Cardiac septum (tissue), 1 donor: ENCODE measurements at regions not wholly inside any gene's neighbourhood (a gene's known extent, or its start where the extent isn't known, plus 50 kb on each side); places are given as distances from the start of the nearest gene placed in this dataset.

Source experiments
- DNase-seq: peaks from one replicate; pipeline ENCODE4 v3.0.0-alpha.2; 2020; ENCODE audit warnings: low spot score
- intact Hi-C: fragments of 100-400 bp; cut with DNase I; formaldehyde crosslinking; loops from one replicate; pipeline ENCODE4 v1.14.0; 2022
- donor health status: DM: no; HTN: no; CAD: no.

GRCh38 chr19:27748551-27749152, 1464.3 kb downstream of the UQCRFS1 start:
- intact Hi-C loops: no loop called here
- peak; percentile 17 for DNase-seq

- DNase-seq: peak; percentile 72
- intact Hi-C loops: no loop called here
Observed at GRCh38 chr19:27746691-27747380, 1466.1 kb downstream of the UQCRFS1 start.

DNA sequence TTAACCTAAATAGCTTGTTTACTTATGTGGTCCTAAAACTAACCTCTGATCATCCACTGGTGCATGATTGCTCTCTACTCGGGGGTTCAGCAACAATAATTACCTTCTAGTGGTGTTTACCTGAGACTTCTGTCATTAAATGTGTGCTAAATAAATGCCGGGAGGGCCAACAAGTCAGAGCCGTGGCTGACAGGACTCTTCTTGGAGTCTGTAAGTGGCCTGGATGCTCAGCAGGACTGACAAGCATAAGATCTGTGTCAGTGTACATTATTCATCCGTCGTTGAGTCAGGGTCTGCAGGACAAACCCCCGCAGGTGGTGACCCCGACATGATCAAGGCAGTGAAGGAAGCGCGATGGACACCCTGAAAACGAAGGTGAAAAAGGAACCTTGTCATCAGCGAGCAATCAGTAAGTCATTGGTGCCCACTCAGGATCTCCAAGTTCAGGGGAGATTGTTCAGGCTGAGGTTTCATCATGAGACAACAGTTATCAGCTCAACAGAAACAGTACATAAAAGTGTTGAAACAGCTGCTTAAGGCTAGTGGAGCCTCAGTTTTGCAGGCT, 1466.9 kb downstream of the UQCRFS1 start:
- intact Hi-C loops: no loop called here
- peak; percentile 31 for DNase-seq

GRCh38 chr19:27744926-27745768, 1467.8 kb downstream of the UQCRFS1 start:
- intact Hi-C loops: loop anchor here (5.0 kb wide), 2 partner anchors 47 to 68 kb away; no protein-coding TSS in a partner anchor
- peak; percentile 65 for DNase-seq

- DNase-seq: peak; percentile 14
- intact Hi-C loops: loop anchor here (5.0 kb wide), 2 partner anchors 50 to 65 kb away; no protein-coding TSS in a partner anchor
Observed at GRCh38 chr19:27742041-27742440, 1470.9 kb downstream of the UQCRFS1 start.

- peak; percentile 26 for DNase-seq
- intact Hi-C loops: loop anchor here (5.0 kb wide), 2 partner anchors 51 to 64 kb away; no protein-coding TSS in a partner anchor
Observed at GRCh38 chr19:27741236-27741635, 1471.7 kb downstream of the UQCRFS1 start.

DNA sequence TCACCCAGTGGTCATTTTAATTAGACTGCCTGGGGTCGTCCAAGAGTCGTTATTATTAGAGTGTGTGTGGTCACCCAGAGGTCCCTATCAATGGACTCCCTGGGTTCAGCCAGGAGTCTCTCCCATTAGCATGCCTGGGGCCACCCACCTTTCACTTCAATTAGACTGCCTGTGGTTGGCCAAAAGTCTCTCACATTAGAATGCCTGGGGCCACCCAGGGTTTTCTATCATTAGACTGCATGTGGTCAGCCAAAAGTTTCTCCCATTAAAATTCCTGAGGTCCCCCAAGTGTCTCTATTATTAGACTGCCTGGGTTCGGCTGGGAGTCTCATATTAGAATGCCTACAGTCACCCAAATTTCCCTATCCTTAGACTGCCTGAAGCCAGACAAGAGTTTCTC, 1472.6 kb downstream of the UQCRFS1 start:
- intact Hi-C loops: loop anchor here (5.0 kb wide), 2 partner anchors 52 to 63 kb away; no protein-coding TSS in a partner anchor
- peak; percentile 64 for DNase-seq

GRCh38 chr19:27738569-27739193, 1474.3 kb downstream of the UQCRFS1 start:
- peak; percentile 5 for DNase-seq
- intact Hi-C loops: no loop called here

DNA sequence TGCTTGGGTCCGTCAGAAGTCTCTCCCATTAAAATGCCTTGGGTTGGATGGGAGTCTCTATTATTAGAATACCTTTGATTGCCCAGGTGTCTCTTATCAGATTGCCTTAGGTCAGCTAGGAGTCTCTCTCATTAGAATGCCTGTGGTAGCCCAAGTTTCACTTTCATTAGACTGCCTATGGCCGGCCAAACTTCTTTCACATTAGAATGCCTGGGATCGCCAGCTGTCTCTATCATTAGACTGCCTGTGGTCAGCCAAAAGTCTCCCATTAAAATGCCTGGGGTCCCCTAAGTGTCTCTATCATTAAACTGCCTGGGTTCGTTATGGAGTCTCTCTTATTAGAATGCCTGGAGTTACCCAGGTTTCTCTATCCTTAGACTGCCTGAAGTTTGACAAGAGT, 1476.7 kb downstream of the UQCRFS1 start:
- DNase-seq: peak; percentile 15
- intact Hi-C loops: no loop called here

- peak; percentile 17 for DNase-seq
- intact Hi-C loops: no loop called here
Observed at GRCh38 chr19:27735314-27735713, 1477.6 kb downstream of the UQCRFS1 start.

- peak; percentile 6 for DNase-seq
- intact Hi-C loops: no loop called here
Observed at GRCh38 chr19:27734496-27735220, 1478.3 kb downstream of the UQCRFS1 start.

GRCh38 chr19:27733551-27734266, 1479.2 kb downstream of the UQCRFS1 start:
- DNase-seq: peak; percentile 29

GRCh38 chr19:27729332-27729731, 1483.6 kb downstream of the UQCRFS1 start:
- DNase-seq: no peak
- intact Hi-C loops: no loop called here

More at GRCh38 chr19:27733551-27734266, 1479.2 kb downstream of the UQCRFS1 start:
- intact Hi-C loops: no loop called here

- intact Hi-C loops: no loop called here
Observed at GRCh38 chr19:27722625-27723024, 1490.3 kb downstream of the UQCRFS1 start.

DNA sequence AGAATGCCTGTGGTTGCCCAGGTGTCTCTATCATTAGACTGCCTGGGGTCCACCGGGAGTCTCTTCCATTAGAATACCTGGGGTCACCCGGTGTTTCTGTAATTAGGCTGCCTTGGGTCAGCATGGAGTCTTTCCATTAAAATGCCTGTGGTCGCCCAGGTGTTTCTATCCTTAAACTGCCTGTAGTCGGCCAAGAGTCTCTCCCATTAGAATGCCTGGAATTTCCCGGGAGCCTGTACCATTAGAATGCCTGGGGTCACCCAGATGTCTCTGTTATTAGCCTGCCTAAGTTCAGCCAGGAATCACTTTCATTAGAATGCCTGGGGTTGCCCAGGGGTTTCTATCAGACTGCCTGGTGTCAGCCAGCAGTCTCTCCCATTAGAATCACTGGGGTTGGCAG, 1492.8 kb downstream of the UQCRFS1 start:
- no peak for DNase-seq
- intact Hi-C loops: no loop called here

More at GRCh38 chr19:27722625-27723024, 1490.3 kb downstream of the UQCRFS1 start:
- no peak for DNase-seq

GRCh38 chr19:27719034-27719433, 1493.9 kb downstream of the UQCRFS1 start:
- intact Hi-C loops: no loop called here
- no peak for DNase-seq

DNA sequence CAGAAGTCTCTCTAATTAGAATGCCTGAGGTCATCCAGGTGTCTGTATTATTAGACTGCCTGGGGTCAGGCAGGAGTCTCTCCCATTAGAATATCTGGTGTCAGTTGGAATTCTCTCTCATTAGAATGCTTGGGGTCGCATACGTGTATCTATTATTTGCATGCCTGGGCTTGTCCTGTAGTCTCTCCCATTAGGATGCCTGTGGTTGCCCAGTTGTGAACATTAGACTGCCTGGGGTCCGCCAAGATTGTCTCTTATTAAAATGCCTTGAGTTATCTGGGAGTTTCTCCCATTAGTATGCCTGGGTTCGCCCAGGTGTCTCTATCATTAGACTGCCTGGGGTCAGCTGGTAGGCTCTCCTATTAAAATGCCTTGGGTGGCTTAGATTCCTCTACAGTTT, 1494.7 kb downstream of the UQCRFS1 start:
- intact Hi-C loops: no loop called here
- no peak for DNase-seq

DNA sequence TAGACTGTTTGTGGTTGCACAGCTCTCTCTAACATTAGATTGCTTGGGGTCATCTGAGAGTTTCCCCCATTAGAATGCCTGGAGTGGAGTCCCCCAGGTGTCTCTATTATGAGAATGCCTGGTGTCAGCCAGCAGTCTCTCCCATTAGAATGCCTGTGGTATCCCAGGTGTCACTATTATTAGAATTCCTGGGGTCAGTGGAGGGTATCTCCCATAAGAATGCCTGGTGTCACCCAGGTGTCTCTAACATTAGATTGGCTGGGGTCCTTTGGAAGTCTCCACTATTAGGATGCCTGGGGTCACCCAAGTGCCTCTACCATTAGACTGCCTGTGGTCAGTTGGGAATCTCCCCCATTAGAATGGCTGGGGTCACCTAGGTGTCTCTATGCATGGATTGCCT, 1495.1 kb downstream of the UQCRFS1 start:
- intact Hi-C loops: no loop called here

More for the DNA sequence above, 1495.1 kb downstream of the UQCRFS1 start:
- no peak for DNase-seq
